CD14-positive monocyte (primary cell): ENCODE measurements at regions not wholly inside any gene's neighbourhood (a gene's known extent, or its start where the extent isn't known, plus 50 kb on each side); places are given as distances from the start of the nearest gene placed in this dataset.

Source experiments
- DNase-seq, 3 donors: peaks; one replicate each; pipeline ENCODE4 v3.0.0-alpha.2; 2011 to 2022
- H2AFZ ChIP-seq: 2 replicates; pipeline ENCODE4 v1.6.0; 2012; ENCODE audit warnings: mild to moderate bottlenecking, low read depth, low read length, inconsistent platforms; ENCODE audit not compliant: insufficient read depth, poor library complexity, severe bottlenecking
- H3K27ac ChIP-seq, 2 donors: 1 replicate in 1 of 2; 2 replicates in 1 of 2; pipeline ENCODE4 v1.5.1; 2012 to 2013; ENCODE audit warnings: low read length in 2 of 2, control low read depth in 1 of 2, inconsistent platforms in 1 of 2, low read depth in 1 of 2, mild to moderate bottlenecking in 1 of 2
- H3K27me3 ChIP-seq, 2 donors: one replicate each; pipeline versions ENCODE4 v1.6.0 to v1.6.1; 2011 to 2013; ENCODE audit warnings: low read length in 2 of 2; ENCODE audit not compliant: control insufficient read depth in 2 of 2, insufficient read depth in 2 of 2
- H3K36me3 ChIP-seq, 2 donors: replicated peaks in 1 of 2; 1 replicate in 1 of 2; 2 replicates in 1 of 2; pipeline versions ENCODE4 v1.5.1 to v1.6.1; 2012 to 2013; ENCODE audit warnings: low read length in 2 of 2, control low read depth in 1 of 2, inconsistent platforms in 1 of 2, mild to moderate bottlenecking in 1 of 2; ENCODE audit not compliant: insufficient read depth in 2 of 2, control insufficient read depth in 1 of 2
- H3K4me1 ChIP-seq, 2 donors: 1 replicate in 1 of 2; 2 replicates in 1 of 2; pipeline versions ENCODE4 v1.5.1 to v1.6.1; 2012 to 2013; ENCODE audit warnings: low read length in 2 of 2, control low read depth in 1 of 2, inconsistent platforms in 1 of 2, mild to moderate bottlenecking in 1 of 2, moderate library complexity in 1 of 2; ENCODE audit not compliant: insufficient read depth in 2 of 2, control insufficient read depth in 1 of 2
- H3K4me2 ChIP-seq: replicated peaks from 2 replicates; pipeline ENCODE3; 2012; ENCODE audit warnings: low read length, moderate library complexity, mild to moderate bottlenecking; ENCODE audit not compliant: poor library complexity, severe bottlenecking; ENCODE audit errors: extremely low read depth
- H3K4me3 ChIP-seq, 3 experiments: fragments of 200-600 bp in 1 of 3; sonication (generic) in 1 of 3; replicated peaks in 1 of 3; 1 replicate in 2 of 3; 2 replicates in 1 of 3; pipeline ENCODE4 v1.5.1; 2011 to 2013; ENCODE audit warnings: low read length in 3 of 3, mild to moderate bottlenecking in 3 of 3, control low read depth in 2 of 3, low read depth in 2 of 3, inconsistent platforms in 1 of 3, moderate library complexity in 1 of 3
- H3K79me2 ChIP-seq: 2 replicates; pipeline ENCODE4 v1.6.0; 2012; ENCODE audit warnings: mild to moderate bottlenecking, control low read depth, inconsistent platforms, low read length, moderate library complexity; ENCODE audit not compliant: insufficient read depth
- H3K9ac ChIP-seq: 2 replicates; pipeline ENCODE4 v1.6.0; 2017; ENCODE audit warnings: low read length, mild to moderate bottlenecking; ENCODE audit not compliant: insufficient read depth, poor library complexity, severe bottlenecking
- H3K9me3 ChIP-seq, 2 donors: replicated peaks in 1 of 2; 1 replicate in 1 of 2; 2 replicates in 1 of 2; pipeline versions ENCODE4 v1.5.1 to v1.6.1; 2012 to 2013; ENCODE audit warnings: low read length in 2 of 2, control low read depth in 1 of 2; ENCODE audit not compliant: control insufficient read depth in 1 of 2, insufficient read depth in 1 of 2
- H4K20me1 ChIP-seq: 2 replicates; pipeline ENCODE4 v1.6.0; 2012; ENCODE audit warnings: mild to moderate bottlenecking, low read length, control low read depth, moderate library complexity; ENCODE audit not compliant: insufficient read depth
- H3K27ac Mint-ChIP-seq, 7 donors: one replicate each; pipeline ENCODE4 v1.8.0; 2020; ENCODE audit warnings: mild to moderate bottlenecking in 7 of 7, mixed read lengths in 7 of 7, moderate library complexity in 6 of 7, inconsistent platforms in 2 of 7
- H3K27me3 Mint-ChIP-seq, 3 donors: one replicate each; pipeline ENCODE4 v1.8.0; 2021 to 2022; ENCODE audit warnings: low read depth in 3 of 3, mild to moderate bottlenecking in 3 of 3, mixed read lengths in 3 of 3, moderate library complexity in 3 of 3, inconsistent platforms in 1 of 3
- H3K36me3 Mint-ChIP-seq, 2 donors: one replicate each; pipeline ENCODE4 v1.8.0; 2020; ENCODE audit warnings: mixed read lengths in 2 of 2, inconsistent platforms in 1 of 2, mild to moderate bottlenecking in 1 of 2
- H3K4me1 Mint-ChIP-seq: one replicate; pipeline ENCODE4 v1.8.0; 2020; ENCODE audit warnings: mild to moderate bottlenecking, mixed read lengths
- H3K4me3 Mint-ChIP-seq, 2 donors: one replicate each; pipeline ENCODE4 v1.8.0; 2020; ENCODE audit warnings: mild to moderate bottlenecking in 2 of 2, mixed read lengths in 2 of 2, moderate library complexity in 1 of 2
- H3K9me3 Mint-ChIP-seq, 7 donors: one replicate each; pipeline ENCODE4 v1.8.0; 2020 to 2022; ENCODE audit warnings: mixed read lengths in 7 of 7, mild to moderate bottlenecking in 6 of 7, moderate library complexity in 6 of 7, inconsistent platforms in 2 of 7
- WGBS: methylation state at CpG from one replicate; pipeline ENCODE4 v1.1.5; 2013; ENCODE audit warnings: missing lambda C conversion rate; ENCODE audit not compliant: insufficient coverage; 5-methylcytosine and 5-hydroxymethylcytosine counted together
- intact Hi-C, 2 donors: fragments of 100-400 bp; cut with micrococcal nuclease; formaldehyde crosslinking; loops; one replicate each; pipeline versions ENCODE4 v1.15.0 to v1.15.1; 2023
- TF ChIP-seq, protein P1 (sequence below): fragments of 200-600 bp; IDR thresholded peaks from one replicate; pipeline ENCODE4 v1.8.0; 2022; ENCODE audit warnings: antibody characterized with exemption, mild to moderate bottlenecking

DNA sequence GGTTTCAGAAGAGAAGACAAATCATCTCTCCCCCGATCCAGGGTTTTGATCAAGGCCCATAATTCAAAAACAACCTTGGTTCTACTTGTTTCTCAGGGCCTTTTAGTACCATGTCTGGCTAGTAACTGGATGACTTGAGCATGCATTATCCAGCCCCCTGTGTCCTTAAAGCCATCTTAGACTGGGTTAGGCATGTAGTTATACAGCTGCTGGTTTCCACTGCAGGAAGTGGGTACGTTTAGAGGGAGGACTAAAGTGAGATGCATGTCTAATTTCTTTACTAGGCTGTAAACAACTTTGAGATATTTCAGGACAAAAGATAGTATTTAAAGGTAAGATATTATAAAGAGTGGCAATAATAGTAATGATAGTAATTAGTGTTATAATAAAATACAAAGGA lies 372.0 kb downstream of the PLK2 start:
- WGBS = 80% methylated on average over 2 of the region's 2 CpGs
- H3K27me3 ChIP-seq = no peaks in the 10 kb centered on the region
- no peak overlapping the region for H3K4me3 ChIP-seq
- no peak overlapping the region for H3K4me2 ChIP-seq
- no peak for DNase-seq
- H3K4me1 Mint-ChIP-seq = peaks cover 5% of the 10 kb centered on the region
- intact Hi-C loops = no loop called here
- no peaks in the 10 kb centered on the region for H3K4me1 ChIP-seq
- no peaks in the 10 kb centered on the region for H4K20me1 ChIP-seq
- TF ChIP-seq, protein P1, sequence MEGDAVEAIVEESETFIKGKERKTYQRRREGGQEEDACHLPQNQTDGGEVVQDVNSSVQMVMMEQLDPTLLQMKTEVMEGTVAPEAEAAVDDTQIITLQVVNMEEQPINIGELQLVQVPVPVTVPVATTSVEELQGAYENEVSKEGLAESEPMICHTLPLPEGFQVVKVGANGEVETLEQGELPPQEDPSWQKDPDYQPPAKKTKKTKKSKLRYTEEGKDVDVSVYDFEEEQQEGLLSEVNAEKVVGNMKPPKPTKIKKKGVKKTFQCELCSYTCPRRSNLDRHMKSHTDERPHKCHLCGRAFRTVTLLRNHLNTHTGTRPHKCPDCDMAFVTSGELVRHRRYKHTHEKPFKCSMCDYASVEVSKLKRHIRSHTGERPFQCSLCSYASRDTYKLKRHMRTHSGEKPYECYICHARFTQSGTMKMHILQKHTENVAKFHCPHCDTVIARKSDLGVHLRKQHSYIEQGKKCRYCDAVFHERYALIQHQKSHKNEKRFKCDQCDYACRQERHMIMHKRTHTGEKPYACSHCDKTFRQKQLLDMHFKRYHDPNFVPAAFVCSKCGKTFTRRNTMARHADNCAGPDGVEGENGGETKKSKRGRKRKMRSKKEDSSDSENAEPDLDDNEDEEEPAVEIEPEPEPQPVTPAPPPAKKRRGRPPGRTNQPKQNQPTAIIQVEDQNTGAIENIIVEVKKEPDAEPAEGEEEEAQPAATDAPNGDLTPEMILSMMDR = no peak
- no peak overlapping the region for H2AFZ ChIP-seq
- peaks cover 0 to 2% (median 0%) of the 10 kb centered on the region in 7 donors for H3K9me3 Mint-ChIP-seq
- H3K79me2 ChIP-seq = no peaks in the 10 kb centered on the region
- no peaks in the 10 kb centered on the region for H3K9me3 ChIP-seq
- no peak overlapping the region for H3K27ac ChIP-seq
- no peaks in the 10 kb centered on the region for H3K36me3 ChIP-seq
- no peak overlapping the region for H3K27ac Mint-ChIP-seq
- no peaks in the 10 kb centered on the region for H3K36me3 Mint-ChIP-seq
- H3K4me3 Mint-ChIP-seq = no peak overlapping the region
- H3K9ac ChIP-seq = no peak overlapping the region
- H3K27me3 Mint-ChIP-seq = peaks cover 0 to 2% (median 0%) of the 10 kb centered on the region in 3 donors

DNA sequence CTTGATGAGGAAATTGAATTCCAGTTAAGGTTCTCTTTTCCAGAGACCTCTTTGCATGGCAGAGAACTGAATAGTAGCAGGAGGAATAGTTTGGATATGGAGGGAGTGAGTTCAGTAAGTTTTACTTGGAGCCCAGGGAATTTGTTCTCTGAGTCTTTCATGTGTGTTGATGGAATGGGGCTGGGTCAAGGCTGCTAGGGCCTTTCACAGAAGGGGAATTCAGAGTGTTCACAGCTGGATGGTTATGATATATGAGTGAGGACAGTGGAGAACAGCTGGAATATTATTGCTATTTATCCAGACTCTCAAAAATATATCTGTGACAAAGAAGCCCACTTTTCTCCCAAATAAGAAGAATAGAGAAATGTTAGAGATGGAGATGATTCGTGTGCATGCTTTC lies 372.8 kb downstream of the PLK2 start:
- Histone ChIP-seq H3K79me2 (no peaks in the 10 kb centered on the region), H3K36me3 (no peaks in the 10 kb centered on the region), H2AFZ (no peak overlapping the region), H3K4me2 (no peak overlapping the region), H3K4me1 (no peaks in the 10 kb centered on the region), H3K4me3 (no peak overlapping the region), H3K27ac (no peak overlapping the region), H3K9me3 (no peaks in the 10 kb centered on the region), H4K20me1 (no peaks in the 10 kb centered on the region), H3K9ac (no peak overlapping the region), H3K27me3 (no peaks in the 10 kb centered on the region)
- Mint-ChIP-seq H3K36me3 (no peaks in the 10 kb centered on the region), H3K27ac (peak overlapping the region in 1 of 7 donors; percentile 52), H3K27me3 (peaks cover 0 to 2% (median 0%) of the 10 kb centered on the region in 3 donors), H3K4me1 (peaks cover 5% of the 10 kb centered on the region), H3K9me3 (peaks cover 0 to 3% (median 0%) of the 10 kb centered on the region in 7 donors), H3K4me3 (no peak overlapping the region)
- no peak for DNase-seq
- intact Hi-C loops = no loop called here
- TF ChIP-seq, protein P1 = no peak
- no CpG with 5 or more reads among the region's 1 CpG for WGBS
